Bronchial epithelial cell (primary cell): ENCODE measurements at regions not wholly inside any gene's neighbourhood (a gene's known extent, or its start where the extent isn't known, plus 50 kb on each side); places are given as distances from the start of the nearest gene placed in this dataset.

Experiments
- DNase-seq: peaks from one replicate; pipeline ENCODE4 v3.0.0-alpha.2; 2010; ENCODE audit warnings: low read depth
- FAIRE-seq: peaks from 2 replicates; lab custom pipeline; 2011; peaks lifted over from hg19 to GRCh38; lab: Jason Lieb, UNC
- H3K27me3 ChIP-seq: 2 replicates; pipeline ENCODE4 v1.5.1; 2011; ENCODE audit warnings: low read length; ENCODE audit not compliant: control insufficient read depth, insufficient read depth
- H3K36me3 ChIP-seq: 2 replicates; pipeline ENCODE4 v1.5.1; 2011; ENCODE audit warnings: low read length; ENCODE audit not compliant: control insufficient read depth, insufficient read depth
- H3K4me3 ChIP-seq: 2 replicates; pipeline ENCODE4 v1.5.1; 2011; ENCODE audit warnings: mild to moderate bottlenecking, low read depth, low read length, control low read depth
- CTCF ChIP-seq: IDR thresholded peaks from 2 replicates; pipeline ENCODE4 v1.5.1; 2011; ENCODE audit warnings: mild to moderate bottlenecking, moderate library complexity, low read length, control low read depth, inconsistent platforms; ENCODE audit not compliant: insufficient read depth, severe bottlenecking

DNA sequence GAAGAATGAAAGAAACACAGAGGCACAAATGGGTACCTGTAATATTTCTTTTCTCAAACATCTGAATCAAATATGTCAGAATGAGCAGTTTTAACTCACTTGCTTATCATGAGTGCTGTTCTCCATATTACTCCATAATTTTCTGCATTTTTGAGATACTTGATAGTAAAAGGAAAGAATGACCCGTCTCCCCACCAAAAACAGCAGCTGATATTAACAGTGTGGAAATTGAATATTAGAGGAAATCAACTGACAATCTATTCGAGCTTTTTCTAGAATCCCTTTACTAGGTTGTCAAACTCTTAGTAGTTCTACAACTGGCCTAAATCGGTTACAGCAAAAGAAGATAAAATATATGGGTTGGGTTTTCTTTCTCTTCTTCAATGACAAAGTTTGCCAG, 49.9 kb upstream of the HELT start:
- TF ChIP-seq CTCF, result no peak
- Histone ChIP-seq H3K27me3 (no peaks in the 10 kb centered on the region), H3K4me3 (no peak overlapping the region), H3K36me3 (no peaks in the 10 kb centered on the region)
- no peak for DNase-seq
- no peak for FAIRE-seq
